IMR-90 (cell line): ENCODE measurements at regions not wholly inside any gene's neighbourhood (a gene's known extent, or its start where the extent isn't known, plus 50 kb on each side); places are given as distances from the start of the nearest gene placed in this dataset.

Experiments
- ATAC-seq: fragments of 200-7000 bp; cut with Tn5 transposase; 2 replicates; pipeline ENCODE4 v1.9.1; 2020; ENCODE audit warnings: low read depth, mild to moderate bottlenecking, moderate library complexity
- BruUV-seq: library from RNA; stranded (reverse); fragments of 400-500 nt; replicated peaks from 2 replicates; lab custom pipeline; 2021; lab: Mats Ljungman, UMichigan
- CTCF ChIA-PET: fragments of 300-600 bp; formaldehyde crosslinking; extraction: SDS; loops from one replicate; lab custom pipeline; 2021; ENCODE audit warnings: antibody characterized with exemption; lab: Yijun Ruan, JAX
- POLR2A ChIA-PET: fragments of 300-600 bp; sonication (Branson Sonifier 250); formaldehyde crosslinking; loops from one replicate; lab custom pipeline; 2022; ENCODE audit warnings: antibody characterized with exemption; ENCODE audit not compliant: unreplicated experiment; lab: Charles Lee
- DNase-seq: peaks from one replicate; pipeline ENCODE4 v3.0.0; 2013
- H2AFZ ChIP-seq: replicated peaks from 2 replicates; pipeline ENCODE3; 2013; ENCODE audit warnings: low read length, mild to moderate bottlenecking; ENCODE audit not compliant: poor library complexity
- H2AK5ac ChIP-seq: 2 replicates; pipeline ENCODE4 v1.6.1; 2013; ENCODE audit warnings: low read depth, low read length, inconsistent platforms
- H2AK9ac ChIP-seq: replicated peaks from 2 replicates; pipeline ENCODE3; 2013; ENCODE audit warnings: mild to moderate bottlenecking, low read depth, low read length, moderate library complexity; ENCODE audit not compliant: poor library complexity
- H2BK120ac ChIP-seq: 2 replicates; pipeline ENCODE4 v1.6.1; 2013; ENCODE audit warnings: low read depth, low read length, inconsistent platforms
- H2BK15ac ChIP-seq: 3 replicates; pipeline ENCODE4 v1.6.1; 2013; ENCODE audit warnings: low read depth, low read length, inconsistent platforms
- H2BK20ac ChIP-seq: 2 replicates; pipeline ENCODE4 v1.6.1; 2013; ENCODE audit warnings: low read depth, mild to moderate bottlenecking, inconsistent platforms, low read length, moderate library complexity
- H2BK5ac ChIP-seq: 2 replicates; pipeline ENCODE4 v1.6.1; 2013; ENCODE audit warnings: mild to moderate bottlenecking, low read depth, low read length, inconsistent platforms; ENCODE audit not compliant: poor library complexity, severe bottlenecking
- H3K14ac ChIP-seq: replicated peaks from 2 replicates; pipeline ENCODE4 v1.6.1; 2013; ENCODE audit warnings: low read depth, low read length, inconsistent platforms
- H3K18ac ChIP-seq: 2 replicates; pipeline ENCODE4 v1.6.1; 2013; ENCODE audit warnings: low read depth, low read length, control low read depth
- H3K23ac ChIP-seq: 2 replicates; pipeline ENCODE4 v1.6.1; 2013; ENCODE audit warnings: low read depth, low read length, inconsistent platforms
- H3K27ac ChIP-seq: 2 replicates; pipeline ENCODE4 v1.5.1; 2013; ENCODE audit warnings: mild to moderate bottlenecking, control low read depth, low read length; ENCODE audit not compliant: insufficient read depth
- H3K27me3 ChIP-seq: 2 replicates; pipeline ENCODE4 v1.6.1; 2013; ENCODE audit warnings: low read length; ENCODE audit not compliant: control insufficient read depth, insufficient read depth
- H3K36me3 ChIP-seq: 2 replicates; pipeline ENCODE4 v1.6.1; 2013; ENCODE audit warnings: low read length, mixed read lengths; ENCODE audit not compliant: control insufficient read depth, insufficient read depth
- H3K4ac ChIP-seq: 2 replicates; pipeline ENCODE4 v1.6.1; 2013; ENCODE audit warnings: low read depth, low read length, inconsistent platforms
- H3K4me1 ChIP-seq: 2 replicates; pipeline ENCODE4 v1.6.1; 2013; ENCODE audit warnings: low read length, mixed read lengths; ENCODE audit not compliant: control insufficient read depth, insufficient read depth
- H3K4me2 ChIP-seq: 2 replicates; pipeline ENCODE4 v1.6.1; 2013; ENCODE audit warnings: low read depth, mild to moderate bottlenecking, control low read depth, low read length, moderate library complexity
- H3K4me3 ChIP-seq: 2 replicates; pipeline ENCODE4 v1.5.1; 2013; ENCODE audit warnings: low read depth, mild to moderate bottlenecking, control low read depth, low read length, moderate library complexity; ENCODE audit not compliant: insufficient read depth
- H3K56ac ChIP-seq: 2 replicates; pipeline ENCODE4 v1.6.1; 2013; ENCODE audit warnings: low read length, inconsistent platforms; ENCODE audit not compliant: insufficient read depth; ENCODE audit errors: extremely low read depth
- H3K79me1 ChIP-seq, 2 experiments: 2 replicates each; pipeline ENCODE4 v1.6.1; 2013; ENCODE audit warnings: low read length in 2 of 2, inconsistent platforms in 1 of 2, low read depth in 1 of 2
- H3K9ac ChIP-seq: 2 replicates; pipeline ENCODE4 v1.6.1; 2013; ENCODE audit warnings: low read depth, low read length, control low read depth
- H3K9me1 ChIP-seq: 2 replicates; pipeline ENCODE4 v1.6.1; 2013; ENCODE audit warnings: low read length, inconsistent platforms; ENCODE audit not compliant: insufficient read depth
- H3K9me3 ChIP-seq: 2 replicates; pipeline ENCODE4 v1.6.1; 2013; ENCODE audit warnings: low read length; ENCODE audit not compliant: control insufficient read depth, insufficient read depth
- H4K20me1 ChIP-seq: 2 replicates; pipeline ENCODE4 v1.6.1; 2013; ENCODE audit warnings: low read length, inconsistent platforms; ENCODE audit not compliant: insufficient read depth
- H4K5ac ChIP-seq: 2 replicates; pipeline ENCODE4 v1.6.1; 2013; ENCODE audit warnings: mild to moderate bottlenecking, low read depth, low read length, control low read depth
- H4K8ac ChIP-seq, 2 experiments: 2 replicates each; pipeline ENCODE4 v1.6.1; 2013; ENCODE audit warnings: low read depth in 2 of 2, low read length in 2 of 2, control low read depth in 1 of 2, inconsistent platforms in 1 of 2
- H4K91ac ChIP-seq: 2 replicates; pipeline ENCODE4 v1.6.1; 2013; ENCODE audit warnings: low read depth, low read length, inconsistent platforms; ENCODE audit not compliant: insufficient read depth
- CHD1 ChIP-seq: IDR thresholded peaks from 2 replicates; pipeline ENCODE4 v1.6.1; 2012; ENCODE audit warnings: low read depth, low read length, improper control_type of control experiment
- MAFK ChIP-seq: IDR thresholded peaks from 2 replicates; pipeline ENCODE4 v1.6.1; 2012; ENCODE audit warnings: low read depth, low read length, improper control_type of control experiment
- NFE2L2 ChIP-seq: fragments of 150-350 bp; IDR thresholded peaks from 2 replicates; pipeline ENCODE4 v1.6.1; 2016; ENCODE audit warnings: low read depth, mild to moderate bottlenecking, low read length
- POLR2A ChIP-seq: IDR thresholded peaks from 2 replicates; pipeline ENCODE4 v1.6.1; 2012; ENCODE audit warnings: mild to moderate bottlenecking, low read depth, low read length
- RAD21 ChIP-seq: IDR thresholded peaks from 2 replicates; pipeline ENCODE4 v1.6.1; 2012; ENCODE audit warnings: low read length, improper control_type of control experiment
- SMC3 ChIP-seq: fragments of 150-350 bp; IDR thresholded peaks from 2 replicates; pipeline ENCODE4 v1.6.1; 2016; ENCODE audit warnings: low read depth, mild to moderate bottlenecking, antibody characterized with exemption, low read length, moderate library complexity
- dilution Hi-C: fragments of 300-500 bp; cut with HindIII; formaldehyde crosslinking; loops from one replicate; pipeline ENCODE4 v1.14.3; 2018; ENCODE audit warnings: low sequenced_read_pairs; ENCODE audit not compliant: unreplicated experiment
- in situ Hi-C: fragments of 300-500 bp; cut with MboI; formaldehyde crosslinking; loops from 3 replicates; pipeline ENCODE4 v1.14.3; 2019; ENCODE audit warnings: low sequenced_read_pairs, inconsistent platforms, mixed read lengths
- intact Hi-C: fragments of 100-400 bp; cut with micrococcal nuclease; formaldehyde crosslinking; loops from 2 replicates; pipeline ENCODE4 v1.10.0; 2022
- TF ChIP-seq, protein P1 (sequence below): fragments of 150-350 bp; IDR thresholded peaks from 2 replicates; pipeline ENCODE4 v1.6.1; 2017; ENCODE audit warnings: mild to moderate bottlenecking, antibody characterized with exemption, low read length, low read depth
- TF ChIP-seq, protein P2 (sequence below): conservative IDR thresholded peaks from 2 replicates; pipeline ENCODE4 v1.5.1; 2012; ENCODE audit warnings: mild to moderate bottlenecking, low read depth, low read length, improper control_type of control experiment
- TF ChIP-seq, protein P3 (sequence below): fragments of 150-350 bp; IDR thresholded peaks from 2 replicates; pipeline ENCODE4 v1.6.1; 2016; ENCODE audit warnings: low read depth, mild to moderate bottlenecking, low read length, moderate library complexity, borderline replicate concordance

DNA sequence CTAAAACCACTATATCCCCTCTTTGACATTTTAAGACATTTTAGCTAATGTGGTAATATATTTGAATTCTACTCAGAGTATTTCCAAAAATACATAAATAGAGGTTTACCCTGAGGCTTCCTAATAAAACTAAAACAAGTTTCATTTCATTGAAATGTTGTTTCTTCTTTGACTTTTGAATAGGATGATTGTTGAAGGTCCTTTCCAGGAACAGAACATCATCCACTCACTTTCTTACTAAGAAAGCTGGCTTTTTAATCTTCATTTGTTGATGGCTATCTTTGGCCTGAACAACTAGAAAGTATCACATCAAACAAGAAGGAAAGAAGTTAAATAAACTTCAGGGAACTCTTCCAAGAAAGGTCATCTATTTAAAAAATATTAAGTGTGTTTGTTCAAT, 169.7 kb downstream of the RAP2B start:
- no peak overlapping the region for H2AFZ ChIP-seq
- H2BK5ac ChIP-seq = no peak overlapping the region
- no peak overlapping the region for H2AK9ac ChIP-seq
- H3K4me2 ChIP-seq = no peak overlapping the region
- no peaks in the 10 kb centered on the region for H3K4me1 ChIP-seq
- no peak overlapping the region for H3K14ac ChIP-seq
- dilution Hi-C loops (no loop called here), intact Hi-C loops (no loop called here), in situ Hi-C loops (no loop called here)
- TF ChIP-seq, protein P1, sequence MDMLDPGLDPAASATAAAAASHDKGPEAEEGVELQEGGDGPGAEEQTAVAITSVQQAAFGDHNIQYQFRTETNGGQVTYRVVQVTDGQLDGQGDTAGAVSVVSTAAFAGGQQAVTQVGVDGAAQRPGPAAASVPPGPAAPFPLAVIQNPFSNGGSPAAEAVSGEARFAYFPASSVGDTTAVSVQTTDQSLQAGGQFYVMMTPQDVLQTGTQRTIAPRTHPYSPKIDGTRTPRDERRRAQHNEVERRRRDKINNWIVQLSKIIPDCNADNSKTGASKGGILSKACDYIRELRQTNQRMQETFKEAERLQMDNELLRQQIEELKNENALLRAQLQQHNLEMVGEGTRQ = no peak
- no peak for TF ChIP-seq SMC3
- TF ChIP-seq CHD1 = no peak
- TF ChIP-seq, protein P2, sequence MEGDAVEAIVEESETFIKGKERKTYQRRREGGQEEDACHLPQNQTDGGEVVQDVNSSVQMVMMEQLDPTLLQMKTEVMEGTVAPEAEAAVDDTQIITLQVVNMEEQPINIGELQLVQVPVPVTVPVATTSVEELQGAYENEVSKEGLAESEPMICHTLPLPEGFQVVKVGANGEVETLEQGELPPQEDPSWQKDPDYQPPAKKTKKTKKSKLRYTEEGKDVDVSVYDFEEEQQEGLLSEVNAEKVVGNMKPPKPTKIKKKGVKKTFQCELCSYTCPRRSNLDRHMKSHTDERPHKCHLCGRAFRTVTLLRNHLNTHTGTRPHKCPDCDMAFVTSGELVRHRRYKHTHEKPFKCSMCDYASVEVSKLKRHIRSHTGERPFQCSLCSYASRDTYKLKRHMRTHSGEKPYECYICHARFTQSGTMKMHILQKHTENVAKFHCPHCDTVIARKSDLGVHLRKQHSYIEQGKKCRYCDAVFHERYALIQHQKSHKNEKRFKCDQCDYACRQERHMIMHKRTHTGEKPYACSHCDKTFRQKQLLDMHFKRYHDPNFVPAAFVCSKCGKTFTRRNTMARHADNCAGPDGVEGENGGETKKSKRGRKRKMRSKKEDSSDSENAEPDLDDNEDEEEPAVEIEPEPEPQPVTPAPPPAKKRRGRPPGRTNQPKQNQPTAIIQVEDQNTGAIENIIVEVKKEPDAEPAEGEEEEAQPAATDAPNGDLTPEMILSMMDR = no peak
- TF ChIP-seq, protein P3, sequence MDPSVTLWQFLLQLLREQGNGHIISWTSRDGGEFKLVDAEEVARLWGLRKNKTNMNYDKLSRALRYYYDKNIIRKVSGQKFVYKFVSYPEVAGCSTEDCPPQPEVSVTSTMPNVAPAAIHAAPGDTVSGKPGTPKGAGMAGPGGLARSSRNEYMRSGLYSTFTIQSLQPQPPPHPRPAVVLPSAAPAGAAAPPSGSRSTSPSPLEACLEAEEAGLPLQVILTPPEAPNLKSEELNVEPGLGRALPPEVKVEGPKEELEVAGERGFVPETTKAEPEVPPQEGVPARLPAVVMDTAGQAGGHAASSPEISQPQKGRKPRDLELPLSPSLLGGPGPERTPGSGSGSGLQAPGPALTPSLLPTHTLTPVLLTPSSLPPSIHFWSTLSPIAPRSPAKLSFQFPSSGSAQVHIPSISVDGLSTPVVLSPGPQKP = no peak
- no peak for TF ChIP-seq NFE2L2
- TF ChIP-seq POLR2A = no peak
- no peak for TF ChIP-seq MAFK
- TF ChIP-seq RAD21 = no peak
- no peak overlapping the region for H4K8ac ChIP-seq
- H2BK20ac ChIP-seq = no peak overlapping the region
- no peak overlapping the region for H3K56ac ChIP-seq
- no peaks in the 10 kb centered on the region for H3K79me1 ChIP-seq
- no peak overlapping the region for H4K91ac ChIP-seq
- H4K20me1 ChIP-seq = no peaks in the 10 kb centered on the region
- CTCF ChIA-PET = no interaction called here
- no peak overlapping the region for H3K4ac ChIP-seq
- no peaks in the 10 kb centered on the region for H3K36me3 ChIP-seq
- ATAC-seq (no peak), DNase-seq (no peak)
- no peaks in the 10 kb centered on the region for H3K27me3 ChIP-seq
- H3K9me1 ChIP-seq = no peaks in the 10 kb centered on the region
- H3K9me3 ChIP-seq = no peaks in the 10 kb centered on the region
- no peak overlapping the region for H3K23ac ChIP-seq
- no peak overlapping the region for H3K27ac ChIP-seq
- POLR2A ChIA-PET = no interaction called here
- H4K5ac ChIP-seq = no peak overlapping the region
- H3K4me3 ChIP-seq = no peak overlapping the region
- no peak overlapping the region for H3K9ac ChIP-seq
- no peak overlapping the region for H2AK5ac ChIP-seq
- BruUV-seq = no TSS peak
- H3K18ac ChIP-seq = no peak overlapping the region
- no peak overlapping the region for H2BK15ac ChIP-seq
- no peak overlapping the region for H2BK120ac ChIP-seq
